KMS-11 (cell line): ENCODE measurements at regions not wholly inside any gene's neighbourhood (a gene's known extent, or its start where the extent isn't known, plus 50 kb on each side); places are given as distances from the start of the nearest gene placed in this dataset.
"Not testable (repeated sequence)": the region's sequence is repeated elsewhere in the genome, so short reads cannot be mapped to it uniquely, and the experiment has no call there.

Experiments
- H2AFZ ChIP-seq: fragments of 200-600 bp; sonication (generic); 2 replicates; pipeline ENCODE4 v1.6.1; 2016; ENCODE audit warnings: antibody characterized with exemption, mixed run types, low read depth
- H3K27ac ChIP-seq: fragments of 200-600 bp; sonication (generic); 2 replicates; pipeline ENCODE4 v1.6.1; 2016; ENCODE audit warnings: mild to moderate bottlenecking, mixed run types
- H3K27me3 ChIP-seq: fragments of 200-600 bp; sonication (generic); 2 replicates; pipeline ENCODE4 v1.6.1; 2017; ENCODE audit warnings: mild to moderate bottlenecking, low read depth, mixed run types, moderate library complexity; ENCODE audit not compliant: insufficient read depth
- H3K36me3 ChIP-seq: fragments of 200-600 bp; sonication (generic); 2 replicates; pipeline ENCODE4 v1.6.1; 2017; ENCODE audit warnings: mild to moderate bottlenecking, mixed run types; ENCODE audit not compliant: insufficient read depth
- H3K4me1 ChIP-seq: fragments of 200-600 bp; sonication (generic); 2 replicates; pipeline ENCODE4 v1.6.1; 2016; ENCODE audit warnings: mild to moderate bottlenecking, low read depth, mixed run types; ENCODE audit not compliant: poor library complexity, severe bottlenecking
- H3K4me2 ChIP-seq: fragments of 200-600 bp; sonication (generic); 2 replicates; pipeline ENCODE4 v1.7.0; 2016; ENCODE audit warnings: mild to moderate bottlenecking, mixed run types
- H3K4me3 ChIP-seq: fragments of 200-600 bp; sonication (generic); IDR thresholded peaks from 2 replicates; pipeline ENCODE4 v1.6.1; 2017; ENCODE audit warnings: low read depth, low read length, mixed read lengths; ENCODE audit not compliant: insufficient read depth
- H3K79me2 ChIP-seq: fragments of 200-600 bp; sonication (generic); 2 replicates; pipeline ENCODE4 v1.6.1; 2016; ENCODE audit warnings: low read depth, mixed run types; ENCODE audit not compliant: insufficient read depth
- H3K9ac ChIP-seq: fragments of 200-600 bp; sonication (generic); 2 replicates; pipeline ENCODE4 v1.6.1; 2016; ENCODE audit warnings: mild to moderate bottlenecking, mixed run types
- H4K20me1 ChIP-seq: fragments of 200-600 bp; sonication (generic); 2 replicates; pipeline ENCODE4 v1.6.1; 2016; ENCODE audit warnings: mild to moderate bottlenecking, mixed run types; ENCODE audit not compliant: insufficient read depth
- CTCF ChIP-seq: fragments of 200-600 bp; sonication (generic); conservative IDR thresholded peaks from 2 replicates; pipeline ENCODE4 v1.6.1; 2017; ENCODE audit warnings: low read depth, mild to moderate bottlenecking, antibody characterized with exemption, low read length, moderate library complexity, mixed read lengths

- H3K4me2 ChIP-seq: no peak overlapping the region
- H3K27ac ChIP-seq: no peak overlapping the region
- H3K9ac ChIP-seq: no peak overlapping the region
- no peaks in the 10 kb centered on the region for H3K79me2 ChIP-seq
- no peak overlapping the region for H3K4me3 ChIP-seq
- H2AFZ ChIP-seq: no peak overlapping the region
- no peaks in the 10 kb centered on the region for H3K36me3 ChIP-seq
- TF ChIP-seq CTCF: no peak
- no peaks in the 10 kb centered on the region for H3K27me3 ChIP-seq
- no peaks in the 10 kb centered on the region for H4K20me1 ChIP-seq
- no peaks in the 10 kb centered on the region for H3K4me1 ChIP-seq
Observed at GRCh38 chr17:64739316-64740058, 77.4 kb upstream of the SMURF2 start.

GRCh38 chr17:64736804-64737492, 74.8 kb upstream of the SMURF2 start:
- no peaks in the 10 kb centered on the region for H3K79me2 ChIP-seq
- H3K36me3 ChIP-seq: no peaks in the 10 kb centered on the region
- no peak overlapping the region for H3K9ac ChIP-seq
- H3K4me2 ChIP-seq: no peak overlapping the region
- H3K4me1 ChIP-seq: no peaks in the 10 kb centered on the region
- H3K27ac ChIP-seq: no peak overlapping the region
- peak; percentile 48 for TF ChIP-seq CTCF
- no peak overlapping the region for H3K4me3 ChIP-seq
- H2AFZ ChIP-seq: no peak overlapping the region
- no peaks in the 10 kb centered on the region for H4K20me1 ChIP-seq
- H3K27me3 ChIP-seq: no peaks in the 10 kb centered on the region

GRCh38 chr17:64732336-64733006, 70.4 kb upstream of the SMURF2 start:
- Histone ChIP-seq H3K4me3 (no peak overlapping the region), H3K9ac (no peak overlapping the region), H3K27ac (no peak overlapping the region), H3K79me2 (no peaks in the 10 kb centered on the region), H3K36me3 (no peaks in the 10 kb centered on the region), H4K20me1 (no peaks in the 10 kb centered on the region), H2AFZ (no peak overlapping the region), H3K4me1 (no peaks in the 10 kb centered on the region), H3K4me2 (no peak overlapping the region), H3K27me3 (no peaks in the 10 kb centered on the region)
- TF ChIP-seq CTCF: no peak

- H2AFZ ChIP-seq, H3K9ac ChIP-seq, H3K27me3 ChIP-seq, H3K4me3 ChIP-seq, H4K20me1 ChIP-seq, H3K79me2 ChIP-seq, H3K4me2 ChIP-seq, H3K4me1 ChIP-seq, H3K36me3 ChIP-seq, H3K27ac ChIP-seq: not testable (repeated sequence)
Observed at GRCh38 chr17:64730023-64730422, 67.9 kb upstream of the SMURF2 start.
